Sigmoid colon (tissue), 4 donors: ENCODE measurements at regions not wholly inside any gene's neighbourhood (a gene's known extent, or its start where the extent isn't known, plus 50 kb on each side); places are given as distances from the start of the nearest gene placed in this dataset.

Experiments used
- CTCF ChIP-seq, 4 experiments: fragments of 450-650 bp in 3 of 4; fragments of 200-600 bp in 1 of 4; IDR thresholded peaks; one replicate each; pipeline ENCODE4 v1.5.1; 2016 to 2019; ENCODE audit warnings: antibody characterized with exemption in 4 of 4, mild to moderate bottlenecking in 3 of 4, moderate library complexity in 2 of 4
- EP300 ChIP-seq, 4 donors: sonication (generic); formaldehyde crosslinking; IDR thresholded peaks; one replicate each; pipeline ENCODE4 v1.6.1; 2017; ENCODE audit warnings: antibody characterized with exemption in 4 of 4
- POLR2A ChIP-seq, 2 donors: fragments of 450-650 bp; IDR thresholded peaks; one replicate each; pipeline ENCODE4 v1.6.1; 2016; ENCODE audit warnings: antibody characterized with exemption in 2 of 2, mild to moderate bottlenecking in 2 of 2, moderate library complexity in 2 of 2
- POLR2AphosphoS5 ChIP-seq, 4 donors: sonication (generic); formaldehyde crosslinking; IDR thresholded peaks; one replicate each; pipeline ENCODE4 v1.6.1; 2017; ENCODE audit warnings: antibody characterized with exemption in 4 of 4

GRCh38 chr4:26135331-26135730 lies 185.5 kb upstream of the RBPJ start:
- TF ChIP-seq CTCF (IDR thresholded peaks at IDR 0.05) (no peak), POLR2A (IDR thresholded peaks at IDR 0.05) (no peak), POLR2AphosphoS5 (IDR thresholded peaks at IDR 0.05) (no peak), EP300 (IDR thresholded peaks at IDR 0.05) (no peak)
